Large intestine (tissue), 3 donors: ENCODE measurements at regions not wholly inside any gene's neighbourhood (a gene's known extent, or its start where the extent isn't known, plus 50 kb on each side); places are given as distances from the start of the nearest gene placed in this dataset.

Experiments used
- DNase-seq, 2 donors: peaks; one replicate each; pipeline versions ENCODE4 v3.0.0 to v3.0.0-alpha.2; 2013
- H3K27ac ChIP-seq: one replicate; pipeline ENCODE4 v1.5.1; 2013; ENCODE audit warnings: low read length
- H3K27me3 ChIP-seq: 2 replicates; pipeline ENCODE4 v1.6.1; 2013; ENCODE audit warnings: low read length; ENCODE audit not compliant: control insufficient read depth, insufficient read depth
- H3K36me3 ChIP-seq: 2 replicates; pipeline ENCODE4 v1.6.1; 2013; ENCODE audit warnings: low read length; ENCODE audit not compliant: control insufficient read depth, insufficient read depth
- H3K4me1 ChIP-seq: one replicate; pipeline ENCODE4 v1.6.1; 2013; ENCODE audit warnings: low read length; ENCODE audit not compliant: control insufficient read depth, insufficient read depth
- H3K4me3 ChIP-seq: one replicate; pipeline ENCODE4 v1.5.1; 2013; ENCODE audit warnings: low read length
- H3K9me3 ChIP-seq: one replicate; pipeline ENCODE4 v1.6.1; 2013; ENCODE audit warnings: mild to moderate bottlenecking, low read depth, low read length, moderate library complexity; ENCODE audit not compliant: control insufficient read depth
- WGBS: methylation state at CpG from one replicate; pipeline ENCODE4 v1.1.5; 2013; ENCODE audit warnings: low lambda C conversion rate; ENCODE audit not compliant: insufficient coverage; 5-methylcytosine and 5-hydroxymethylcytosine counted together

GRCh38 chr16:60074378-60074777, 1340.3 kb upstream of the GOT2 start:
- H3K27me3 ChIP-seq = no peaks in the 10 kb centered on the region
- no peaks in the 10 kb centered on the region for H3K36me3 ChIP-seq
- no peak overlapping the region for H3K27ac ChIP-seq
- H3K9me3 ChIP-seq = no peaks in the 10 kb centered on the region
- no peak overlapping the region for H3K4me3 ChIP-seq
- H3K4me1 ChIP-seq = no peaks in the 10 kb centered on the region
- DNase-seq = no peak
- WGBS = no CpG with 5 or more reads among the region's 4 CpGs

- H3K9me3 ChIP-seq = no peaks in the 10 kb centered on the region
- no peak overlapping the region for H3K27ac ChIP-seq
- no peaks in the 10 kb centered on the region for H3K4me1 ChIP-seq
- no CpG with 5 or more reads among the region's 4 CpGs for WGBS
- no peak overlapping the region for H3K4me3 ChIP-seq
- no peak for DNase-seq
- H3K36me3 ChIP-seq = no peaks in the 10 kb centered on the region
- no peaks in the 10 kb centered on the region for H3K27me3 ChIP-seq
These were observed 1339.3 kb upstream of the GOT2 start for GRCh38 chr16:60073376-60073775.

- Histone ChIP-seq H3K27me3 (no peaks in the 10 kb centered on the region), H3K9me3 (no peaks in the 10 kb centered on the region), H3K36me3 (no peaks in the 10 kb centered on the region), H3K4me3 (no peak overlapping the region), H3K4me1 (no peaks in the 10 kb centered on the region), H3K27ac (no peak overlapping the region)
- DNase-seq = no peak
These were observed 1329.9 kb upstream of the GOT2 start for GRCh38 chr16:60064026-60064425.

GRCh38 chr16:60061396-60061795, 1327.3 kb upstream of the GOT2 start:
- DNase-seq = no peak

GRCh38 chr16:60060731-60061130, 1326.6 kb upstream of the GOT2 start:
- no peak for DNase-seq

More at GRCh38 chr16:60061396-60061795, 1327.3 kb upstream of the GOT2 start:
- Histone ChIP-seq H3K9me3 (no peaks in the 10 kb centered on the region), H3K4me3 (no peak overlapping the region), H3K27me3 (no peaks in the 10 kb centered on the region), H3K27ac (no peak overlapping the region), H3K4me1 (no peaks in the 10 kb centered on the region), H3K36me3 (no peaks in the 10 kb centered on the region)

GRCh38 chr16:60059141-60059540, 1325.0 kb upstream of the GOT2 start:
- Histone ChIP-seq H3K9me3 (no peaks in the 10 kb centered on the region), H3K27me3 (no peaks in the 10 kb centered on the region), H3K36me3 (no peaks in the 10 kb centered on the region), H3K4me3 (no peak overlapping the region), H3K4me1 (no peaks in the 10 kb centered on the region), H3K27ac (no peak overlapping the region)
- no peak for DNase-seq
- no CpG with 5 or more reads among the region's 1 CpG for WGBS

More at GRCh38 chr16:60060731-60061130, 1326.6 kb upstream of the GOT2 start:
- H3K9me3 ChIP-seq = no peaks in the 10 kb centered on the region
- no peaks in the 10 kb centered on the region for H3K36me3 ChIP-seq
- no peak overlapping the region for H3K27ac ChIP-seq
- H3K27me3 ChIP-seq = no peaks in the 10 kb centered on the region
- no peaks in the 10 kb centered on the region for H3K4me1 ChIP-seq
- no CpG with 5 or more reads among the region's 2 CpGs for WGBS
- H3K4me3 ChIP-seq = no peak overlapping the region

GRCh38 chr16:60041671-60042070, 1307.6 kb upstream of the GOT2 start:
- no peaks in the 10 kb centered on the region for H3K4me1 ChIP-seq
- no peaks in the 10 kb centered on the region for H3K27me3 ChIP-seq
- no peak for DNase-seq
- no peaks in the 10 kb centered on the region for H3K9me3 ChIP-seq
- H3K36me3 ChIP-seq = no peaks in the 10 kb centered on the region
- no peak overlapping the region for H3K27ac ChIP-seq
- WGBS = 60% methylated on average over 1 of the region's 1 CpG
- no peak overlapping the region for H3K4me3 ChIP-seq

GRCh38 chr16:60031740-60032139, 1297.6 kb upstream of the GOT2 start:
- no peak for DNase-seq
- WGBS = no CpG with 5 or more reads among the region's 1 CpG
- H3K4me3 ChIP-seq = no peak overlapping the region
- no peaks in the 10 kb centered on the region for H3K9me3 ChIP-seq
- no peak overlapping the region for H3K27ac ChIP-seq
- no peaks in the 10 kb centered on the region for H3K4me1 ChIP-seq
- no peaks in the 10 kb centered on the region for H3K27me3 ChIP-seq
- H3K36me3 ChIP-seq = no peaks in the 10 kb centered on the region

GRCh38 chr16:60027351-60027750, 1293.2 kb upstream of the GOT2 start:
- no peaks in the 10 kb centered on the region for H3K9me3 ChIP-seq

GRCh38 chr16:60013076-60013475, 1279.0 kb upstream of the GOT2 start:
- no peak overlapping the region for H3K27ac ChIP-seq
- H3K9me3 ChIP-seq = no peaks in the 10 kb centered on the region
- no peaks in the 10 kb centered on the region for H3K4me1 ChIP-seq
- DNase-seq = no peak
- no peak overlapping the region for H3K4me3 ChIP-seq
- no CpG with 5 or more reads among the region's 8 CpGs for WGBS
- no peaks in the 10 kb centered on the region for H3K36me3 ChIP-seq
- no peaks in the 10 kb centered on the region for H3K27me3 ChIP-seq

More at GRCh38 chr16:60027351-60027750, 1293.2 kb upstream of the GOT2 start:
- Histone ChIP-seq H3K4me1 (no peaks in the 10 kb centered on the region), H3K27ac (no peak overlapping the region), H3K36me3 (no peaks in the 10 kb centered on the region), H3K27me3 (no peaks in the 10 kb centered on the region), H3K4me3 (no peak overlapping the region)
- no peak for DNase-seq

GRCh38 chr16:60001523-60001922, 1267.4 kb upstream of the GOT2 start:
- WGBS = no CpG with 5 or more reads among the region's 3 CpGs
- DNase-seq = no peak
- Histone ChIP-seq H3K27me3 (no peaks in the 10 kb centered on the region), H3K4me1 (no peaks in the 10 kb centered on the region), H3K9me3 (no peaks in the 10 kb centered on the region), H3K36me3 (no peaks in the 10 kb centered on the region), H3K27ac (no peak overlapping the region), H3K4me3 (no peak overlapping the region)
